Uterus (tissue), 2 donors: ENCODE measurements at regions not wholly inside any gene's neighbourhood (a gene's known extent, or its start where the extent isn't known, plus 50 kb on each side); places are given as distances from the start of the nearest gene placed in this dataset.

Source experiments
- POLR2A ChIP-seq, 2 donors: fragments of 450-650 bp; IDR thresholded peaks; one replicate each; pipeline ENCODE4 v1.6.1; 2016; ENCODE audit warnings: antibody characterized with exemption in 2 of 2, mild to moderate bottlenecking in 1 of 2, moderate library complexity in 1 of 2
- TF ChIP-seq, protein P1 (sequence below), 4 experiments: fragments of 200-600 bp in 2 of 4; fragments of 450-650 bp in 2 of 4; sonication (generic) in 2 of 4; IDR thresholded peaks; one replicate each; pipeline ENCODE4 v1.5.1; 2016 to 2019; ENCODE audit warnings: antibody characterized with exemption in 4 of 4, mild to moderate bottlenecking in 2 of 4, moderate library complexity in 1 of 4

GRCh38 chr2:122056853-122057252 is 301.4 kb downstream of the TSN start:
- TF ChIP-seq, protein P1, sequence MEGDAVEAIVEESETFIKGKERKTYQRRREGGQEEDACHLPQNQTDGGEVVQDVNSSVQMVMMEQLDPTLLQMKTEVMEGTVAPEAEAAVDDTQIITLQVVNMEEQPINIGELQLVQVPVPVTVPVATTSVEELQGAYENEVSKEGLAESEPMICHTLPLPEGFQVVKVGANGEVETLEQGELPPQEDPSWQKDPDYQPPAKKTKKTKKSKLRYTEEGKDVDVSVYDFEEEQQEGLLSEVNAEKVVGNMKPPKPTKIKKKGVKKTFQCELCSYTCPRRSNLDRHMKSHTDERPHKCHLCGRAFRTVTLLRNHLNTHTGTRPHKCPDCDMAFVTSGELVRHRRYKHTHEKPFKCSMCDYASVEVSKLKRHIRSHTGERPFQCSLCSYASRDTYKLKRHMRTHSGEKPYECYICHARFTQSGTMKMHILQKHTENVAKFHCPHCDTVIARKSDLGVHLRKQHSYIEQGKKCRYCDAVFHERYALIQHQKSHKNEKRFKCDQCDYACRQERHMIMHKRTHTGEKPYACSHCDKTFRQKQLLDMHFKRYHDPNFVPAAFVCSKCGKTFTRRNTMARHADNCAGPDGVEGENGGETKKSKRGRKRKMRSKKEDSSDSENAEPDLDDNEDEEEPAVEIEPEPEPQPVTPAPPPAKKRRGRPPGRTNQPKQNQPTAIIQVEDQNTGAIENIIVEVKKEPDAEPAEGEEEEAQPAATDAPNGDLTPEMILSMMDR (IDR thresholded peaks at IDR 0.05), result no peak
- no peak for TF ChIP-seq POLR2A (IDR thresholded peaks at IDR 0.05)
